Liver (tissue), 3 donors: ENCODE measurements at regions not wholly inside any gene's neighbourhood (a gene's known extent, or its start where the extent isn't known, plus 50 kb on each side); places are given as distances from the start of the nearest gene placed in this dataset.

ENCODE experiments used
- ATF3 ChIP-seq: IDR thresholded peaks from 2 replicates; pipeline ENCODE4 v1.6.1; 2016; ENCODE audit warnings: antibody characterized with exemption
- CTCF ChIP-seq: fragments of 150-350 bp; IDR thresholded peaks from 2 replicates; pipeline ENCODE4 v1.5.1; 2017; ENCODE audit warnings: improper control_type of control experiment, low read depth, low read length; ENCODE audit not compliant: missing input control
- GABPA ChIP-seq, 2 donors: IDR thresholded peaks in 1 of 2; conservative IDR thresholded peaks in 1 of 2; 2 replicates each; pipeline ENCODE4 v1.6.1; 2016; ENCODE audit warnings: antibody characterized with exemption in 2 of 2, mild to moderate bottlenecking in 1 of 2, moderate library complexity in 1 of 2
- MAX ChIP-seq: IDR thresholded peaks from 2 replicates; pipeline ENCODE4 v1.6.1; 2016; ENCODE audit warnings: antibody characterized with exemption
- NR2F2 ChIP-seq: IDR thresholded peaks from 2 replicates; pipeline ENCODE4 v1.6.1; 2016; ENCODE audit warnings: antibody characterized with exemption
- REST ChIP-seq: IDR thresholded peaks from 2 replicates; pipeline ENCODE4 v1.6.1; 2016; ENCODE audit warnings: antibody characterized with exemption, mild to moderate bottlenecking
- TAF1 ChIP-seq: conservative IDR thresholded peaks from 2 replicates; pipeline ENCODE4 v1.6.1; 2016; ENCODE audit warnings: antibody characterized with exemption, mild to moderate bottlenecking
- YY1 ChIP-seq: IDR thresholded peaks from 2 replicates; pipeline ENCODE4 v1.6.1; 2016; ENCODE audit warnings: antibody characterized with exemption, mild to moderate bottlenecking
- TF ChIP-seq, protein P1 (sequence below): IDR thresholded peaks from 2 replicates; pipeline ENCODE4 v1.6.1; 2016; ENCODE audit warnings: antibody characterized with exemption
- donor health status: healthy.
- donor health status: healthy.

DNA sequence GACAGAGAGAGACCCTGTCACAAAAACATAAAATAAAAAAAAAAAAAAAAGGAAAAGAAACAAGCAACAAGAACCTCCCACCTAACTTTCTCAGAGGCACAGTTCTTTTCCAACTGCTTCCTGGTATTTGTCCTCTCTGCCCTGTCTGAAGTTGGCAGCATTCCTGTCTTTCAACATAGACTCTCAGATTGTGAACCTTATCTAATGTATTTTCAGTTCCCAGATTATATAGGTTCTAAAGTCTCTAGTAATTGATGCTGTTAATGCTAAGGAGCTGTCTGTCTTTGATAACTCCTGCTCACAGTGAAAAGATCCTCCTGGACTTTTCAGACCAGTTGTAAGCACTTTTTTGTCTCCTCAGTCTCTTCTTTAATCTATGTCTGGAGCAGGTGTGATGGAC is 199.5 kb upstream of the P2RY1 start:
- no peak for TF ChIP-seq CTCF
- TF ChIP-seq GABPA (IDR thresholded peaks at IDR 0.05 in 1 of 2, conservative IDR thresholded peaks at IDR 0.05 in 1 of 2), result no peak
- TF ChIP-seq, protein P1, sequence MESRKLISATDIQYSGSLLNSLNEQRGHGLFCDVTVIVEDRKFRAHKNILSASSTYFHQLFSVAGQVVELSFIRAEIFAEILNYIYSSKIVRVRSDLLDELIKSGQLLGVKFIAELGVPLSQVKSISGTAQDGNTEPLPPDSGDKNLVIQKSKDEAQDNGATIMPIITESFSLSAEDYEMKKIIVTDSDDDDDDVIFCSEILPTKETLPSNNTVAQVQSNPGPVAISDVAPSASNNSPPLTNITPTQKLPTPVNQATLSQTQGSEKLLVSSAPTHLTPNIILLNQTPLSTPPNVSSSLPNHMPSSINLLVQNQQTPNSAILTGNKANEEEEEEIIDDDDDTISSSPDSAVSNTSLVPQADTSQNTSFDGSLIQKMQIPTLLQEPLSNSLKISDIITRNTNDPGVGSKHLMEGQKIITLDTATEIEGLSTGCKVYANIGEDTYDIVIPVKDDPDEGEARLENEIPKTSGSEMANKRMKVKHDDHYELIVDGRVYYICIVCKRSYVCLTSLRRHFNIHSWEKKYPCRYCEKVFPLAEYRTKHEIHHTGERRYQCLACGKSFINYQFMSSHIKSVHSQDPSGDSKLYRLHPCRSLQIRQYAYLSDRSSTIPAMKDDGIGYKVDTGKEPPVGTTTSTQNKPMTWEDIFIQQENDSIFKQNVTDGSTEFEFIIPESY, result no peak
- no peak for TF ChIP-seq MAX
- no peak for TF ChIP-seq ATF3
- TF ChIP-seq YY1, result no peak
- no peak for TF ChIP-seq NR2F2
- no peak for TF ChIP-seq TAF1
- TF ChIP-seq REST, result no peak
